HCT116 (cell line): ENCODE measurements at regions not wholly inside any gene's neighbourhood (a gene's known extent, or its start where the extent isn't known, plus 50 kb on each side); places are given as distances from the start of the nearest gene placed in this dataset.

Source experiments
- ATAC-seq: fragments of 200-7000 bp; cut with Tn5 transposase; 2 replicates; pipeline ENCODE4 v1.9.1; 2020; ENCODE audit warnings: mild to moderate bottlenecking, moderate library complexity
- BruUV-seq: library from RNA; stranded (reverse); fragments of 400-500 nt; replicated peaks from 2 replicates; lab custom pipeline; 2021; lab: Mats Ljungman, UMichigan
- CTCF ChIA-PET: fragments of 300-600 bp; sonication (Branson Sonifier 250); formaldehyde crosslinking; loops from one replicate; lab custom pipeline; 2021; ENCODE audit warnings: antibody characterized with exemption; lab: Charles Lee
- POLR2A ChIA-PET: fragments of 300-600, 350-600 bp; sonication (Branson Sonifier 250); formaldehyde crosslinking; loops from one replicate; lab custom pipeline; 2021; ENCODE audit warnings: antibody characterized with exemption; lab: Charles Lee
- RAD21 ChIA-PET, 2 experiments: fragments of 300-600 bp; sonication (Branson Sonifier 250); formaldehyde crosslinking; loops; one replicate each; lab custom pipeline; 2023; ENCODE audit warnings: low total read pairs in 2 of 2; ENCODE audit not compliant: uncharacterized antibody in 2 of 2, unreplicated experiment in 2 of 2, low non-redundant PET in 1 of 2; lab: Charles Lee
- DNase-seq: peaks from one replicate; pipeline ENCODE4 v3.0.0-alpha.2; 2010; ENCODE audit warnings: low read depth, low spot score
- H2AFZ ChIP-seq: fragments of 200-600 bp; shearing (Covaris generic), sonication (generic); 2 replicates; pipeline ENCODE4 v1.6.1; 2017; ENCODE audit warnings: low read depth, mixed run types, mixed read lengths, antibody characterized with exemption, low read length; ENCODE audit not compliant: poor library complexity, severe bottlenecking
- H3K27ac ChIP-seq: 2 replicates; pipeline ENCODE4 v1.5.1; 2012; ENCODE audit warnings: low read depth, low read length
- H3K27me3 ChIP-seq: fragments of 200-600 bp; sonication (generic); 2 replicates; pipeline ENCODE4 v1.6.1; 2016; ENCODE audit warnings: mixed run types, low read length, mixed read lengths; ENCODE audit not compliant: insufficient read depth
- H3K36me3 ChIP-seq, 2 experiments: fragments of 200-500 bp in 1 of 2; fragments of 200-600 bp in 1 of 2; sonication (Bioruptor generic) in 1 of 2; sonication (generic) in 1 of 2; 2 replicates each; pipeline versions ENCODE4 v1.5.1 to v1.6.1; 2014 to 2016; ENCODE audit warnings: low read length in 2 of 2, inconsistent platforms in 1 of 2, mixed read lengths in 1 of 2, mixed run types in 1 of 2; ENCODE audit not compliant: insufficient read depth in 2 of 2, control insufficient read depth in 1 of 2
- H3K4me1 ChIP-seq, 2 experiments: fragments of 200-600 bp in 1 of 2; sonication (generic) in 1 of 2; 2 replicates each; pipeline versions ENCODE4 v1.5.1 to v1.6.1; 2012 to 2017; ENCODE audit warnings: low read length in 2 of 2, inconsistent platforms in 1 of 2, mild to moderate bottlenecking in 1 of 2, mixed read lengths in 1 of 2, mixed run types in 1 of 2, moderate library complexity in 1 of 2; ENCODE audit not compliant: insufficient read depth in 2 of 2, control insufficient read depth in 1 of 2
- H3K4me2 ChIP-seq: fragments of 200-600 bp; sonication (generic); 2 replicates; pipeline ENCODE4 v1.6.1; 2017; ENCODE audit warnings: mixed run types, low read length, mixed read lengths
- H3K4me3 ChIP-seq, 2 experiments: fragments of 200-600 bp in 1 of 2; sonication (generic) in 1 of 2; replicated peaks in 1 of 2; 2 replicates each; pipeline ENCODE4 v1.5.1; 2011 to 2016; ENCODE audit warnings: low read length in 2 of 2, control low read depth in 1 of 2, low read depth in 1 of 2, mild to moderate bottlenecking in 1 of 2, mixed read lengths in 1 of 2, mixed run types in 1 of 2
- H3K79me2 ChIP-seq: fragments of 200-600 bp; sonication (generic); 2 replicates; pipeline ENCODE4 v1.6.1; 2017; ENCODE audit warnings: mild to moderate bottlenecking, mixed run types, low read length, moderate library complexity, mixed read lengths; ENCODE audit not compliant: insufficient read depth
- H3K9ac ChIP-seq: fragments of 200-600 bp; sonication (generic); 2 replicates; pipeline ENCODE4 v1.6.1; 2016; ENCODE audit warnings: low read length, mixed read lengths
- H3K9me2 ChIP-seq: fragments of 200-600 bp; sonication (generic), shearing (Covaris generic); 2 replicates; pipeline ENCODE4 v1.6.1; 2017; ENCODE audit warnings: mixed run types, mild to moderate bottlenecking, moderate library complexity; ENCODE audit not compliant: insufficient read depth
- H3K9me3 ChIP-seq, 2 experiments: fragments of 200-500 bp in 1 of 2; fragments of 200-600 bp in 1 of 2; sonication (Bioruptor generic) in 1 of 2; sonication (generic) in 1 of 2; 2 replicates each; pipeline ENCODE4 v1.6.1; 2014 to 2017; ENCODE audit warnings: low read length in 2 of 2, mixed read lengths in 2 of 2, inconsistent platforms in 1 of 2, low read depth in 1 of 2, mild to moderate bottlenecking in 1 of 2, mixed run types in 1 of 2, moderate library complexity in 1 of 2; ENCODE audit not compliant: control insufficient read depth in 1 of 2, insufficient read depth in 1 of 2
- H4K20me1 ChIP-seq: fragments of 200-600 bp; sonication (generic), shearing (Covaris generic); 2 replicates; pipeline ENCODE4 v1.6.1; 2017; ENCODE audit warnings: mixed run types, mild to moderate bottlenecking, moderate library complexity; ENCODE audit not compliant: insufficient read depth
- CTCF ChIP-seq, 3 experiments: fragments of 200-600 bp in 1 of 3; sonication (generic) in 1 of 3; IDR thresholded peaks in 2 of 3; conservative IDR thresholded peaks in 1 of 3; 2 replicates each; pipeline ENCODE4 v1.5.1; 2012 to 2017; ENCODE audit warnings: low read depth in 2 of 3, low read length in 2 of 3, antibody characterized with exemption in 1 of 3, borderline replicate concordance in 1 of 3, control low read depth in 1 of 3, mild to moderate bottlenecking in 1 of 3, mixed read lengths in 1 of 3, mixed run types in 1 of 3, moderate library complexity in 1 of 3; ENCODE audit not compliant: insufficient read depth in 1 of 3
- ELF1 ChIP-seq: IDR thresholded peaks from 2 replicates; pipeline ENCODE4 v1.6.1; 2012; ENCODE audit warnings: low read depth, borderline replicate concordance
- EZH2 ChIP-seq: fragments of 200-600 bp; sonication (generic); IDR thresholded peaks from 2 replicates; pipeline ENCODE4 v1.6.1; 2017; ENCODE audit warnings: antibody characterized with exemption, mixed run types
- MAX ChIP-seq: IDR thresholded peaks from 2 replicates; pipeline ENCODE4 v1.6.1; 2012
- POLR2AphosphoS5 ChIP-seq: IDR thresholded peaks from 2 replicates; pipeline ENCODE4 v1.6.1; 2011; ENCODE audit warnings: mild to moderate bottlenecking, low read depth, low read length, moderate library complexity
- SIN3A ChIP-seq: IDR thresholded peaks from 2 replicates; pipeline ENCODE4 v1.6.1; 2012; ENCODE audit warnings: low read depth
- intact Hi-C: fragments of 100-400 bp; cut with micrococcal nuclease; formaldehyde crosslinking; loops from 2 replicates; pipeline ENCODE4 v1.10.0; 2022

GRCh38 chr3:26428992-26429391, 193.6 kb upstream of the LRRC3B start:
- Histone ChIP-seq H3K4me3 (no peak overlapping the region), H3K9me2 (no peaks in the 10 kb centered on the region), H2AFZ (no peak overlapping the region), H3K9ac (no peak overlapping the region), H3K27me3 (no peaks in the 10 kb centered on the region), H3K4me1 (no peaks in the 10 kb centered on the region), H3K27ac (no peak overlapping the region), H3K4me2 (no peak overlapping the region), H3K9me3 (no peaks in the 10 kb centered on the region; a peak in 1 of 4 replicates), H4K20me1 (no peaks in the 10 kb centered on the region), H3K36me3 (no peaks in the 10 kb centered on the region), H3K79me2 (no peaks in the 10 kb centered on the region)
- DNase-seq, result no peak
- intact Hi-C loops, result no loop called here
- ChIA-PET CTCF (no interaction called here), POLR2A (no interaction called here), RAD21 (no interaction called here)
- no peak for ATAC-seq
- no peak for TF ChIP-seq POLR2AphosphoS5
- no TSS peak for BruUV-seq

GRCh38 chr3:26437678-26438077, 184.9 kb upstream of the LRRC3B start:
- POLR2A ChIA-PET, result no interaction called here
- no peak overlapping the region for H3K4me2 ChIP-seq
- no peaks in the 10 kb centered on the region for H3K36me3 ChIP-seq
- intact Hi-C loops, result no loop called here
- no peak for DNase-seq
- H3K4me1 ChIP-seq, result no peaks in the 10 kb centered on the region
- no peak overlapping the region for H3K4me3 ChIP-seq
- no peaks in the 10 kb centered on the region for H3K9me2 ChIP-seq
- no peak for TF ChIP-seq CTCF (IDR thresholded peaks at IDR 0.05 in 2 of 3, conservative IDR thresholded peaks at IDR 0.05 in 1 of 3; ENCODE audit: borderline replicate concordance in 1 of 3, insufficient read depth in 1 of 3, low read depth in 2 of 3, low read length in 2 of 3)
- TF ChIP-seq EZH2, result no peak
- no peak for TF ChIP-seq SIN3A
- TF ChIP-seq MAX, result no peak
- no peak for TF ChIP-seq ELF1
- H2AFZ ChIP-seq, result no peak overlapping the region
- H3K27ac ChIP-seq, result no peak overlapping the region
- RAD21 ChIA-PET, result no interaction called here
- H3K9me3 ChIP-seq, result no peaks in the 10 kb centered on the region; a peak in 2 of 4 replicates
- no peak for ATAC-seq
- H4K20me1 ChIP-seq, result no peaks in the 10 kb centered on the region
- no peaks in the 10 kb centered on the region for H3K27me3 ChIP-seq
- CTCF ChIA-PET, result no interaction called here
- BruUV-seq, result no TSS peak
- H3K79me2 ChIP-seq, result no peaks in the 10 kb centered on the region
- H3K9ac ChIP-seq, result no peak overlapping the region
